ENCODE measurements at regions not wholly inside any gene's neighbourhood (a gene's known extent, or its start where the extent isn't known, plus 50 kb on each side); places are given as distances from the start of the nearest gene placed in this dataset.
"Not testable (repeated sequence)": the region's sequence is repeated elsewhere in the genome, so short reads cannot be mapped to it uniquely, and the experiment has no call there.

DNA sequence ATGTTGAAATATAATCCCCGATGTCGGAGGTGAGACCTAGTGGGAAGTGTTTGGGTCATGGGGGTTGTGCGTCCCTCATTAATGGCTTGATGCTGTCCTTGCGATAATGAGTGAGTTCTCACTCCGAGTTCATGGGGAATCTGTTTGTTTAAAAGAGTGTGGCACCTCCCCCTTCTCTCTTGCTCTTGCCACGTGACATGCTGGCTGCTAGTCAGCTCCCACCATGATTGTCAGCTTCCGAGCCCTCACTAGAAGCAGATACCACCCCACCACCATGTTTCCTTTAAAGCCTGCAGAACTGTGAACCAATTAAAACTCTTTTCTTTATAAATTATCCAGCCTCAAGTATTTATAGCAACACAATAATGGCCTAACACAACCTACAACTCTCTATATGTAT is 166.3 kb upstream of the MBNL1 start:
- no peak for DNase-seq

DNA sequence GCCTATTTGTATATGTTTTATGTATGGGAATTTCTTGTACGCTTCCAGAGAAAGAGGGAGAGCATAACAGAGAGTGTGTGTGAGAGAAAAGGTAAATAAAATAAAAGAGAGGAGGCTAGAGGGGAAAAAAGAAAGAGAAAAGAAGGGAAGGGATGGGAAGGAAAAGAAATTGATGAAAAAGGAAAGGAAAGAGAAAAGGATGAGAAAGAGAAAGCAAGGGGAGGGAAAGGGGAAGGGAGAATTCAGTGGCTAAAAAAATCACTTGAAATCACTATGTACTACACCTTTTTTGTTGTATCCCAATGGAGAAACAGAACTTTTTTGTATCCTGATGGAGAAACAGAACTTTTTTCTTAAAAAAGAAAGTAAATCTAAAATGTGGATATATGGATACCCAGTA is 165.5 kb upstream of the MBNL1 start:
- DNase-seq: no peak

DNA sequence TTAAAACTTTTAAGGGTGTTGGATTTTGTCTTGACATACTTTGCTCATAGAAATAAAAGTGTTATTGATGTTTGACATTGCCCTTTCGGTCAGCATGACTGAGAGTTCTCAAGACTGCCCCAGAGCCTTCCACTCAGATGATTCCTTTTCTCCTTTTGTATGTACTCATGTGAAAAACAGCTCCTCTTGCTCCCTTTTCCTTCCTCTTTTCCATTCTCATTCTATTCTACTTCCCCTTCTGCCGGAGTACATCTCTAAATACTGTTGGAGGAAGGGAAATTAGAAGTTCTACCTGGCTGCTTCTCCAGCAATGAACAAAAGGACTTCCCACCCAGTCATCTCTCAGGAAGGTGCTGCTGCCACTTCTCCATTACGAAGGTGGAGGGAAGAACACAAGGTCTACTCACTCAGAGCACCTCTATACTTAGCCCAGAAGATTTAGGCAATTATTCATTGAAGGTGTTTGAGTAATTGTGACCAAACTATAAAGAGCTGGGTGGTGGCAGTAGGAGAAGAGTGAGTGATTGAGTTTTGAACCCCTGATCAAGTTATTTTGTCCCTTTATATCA is 163.8 kb upstream of the MBNL1 start:
- no peak for DNase-seq

DNA sequence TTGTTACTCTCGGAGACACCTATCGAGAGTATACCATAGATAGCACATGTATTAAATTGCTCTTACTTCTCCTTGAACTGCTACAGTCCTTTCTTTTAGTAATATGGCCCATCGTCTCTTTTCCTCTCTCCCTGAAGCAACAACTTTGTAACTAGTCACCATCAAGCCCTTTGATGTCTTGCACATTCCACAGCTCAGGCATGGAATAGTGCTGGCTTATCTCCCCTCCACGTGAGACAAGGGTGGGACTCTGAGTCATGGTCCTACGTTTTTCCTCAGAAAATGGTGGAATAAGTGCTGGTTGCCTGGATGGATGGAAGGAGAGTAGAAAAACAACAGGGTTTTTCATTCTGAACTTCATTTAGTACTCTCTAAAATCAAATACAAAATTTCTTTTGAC is 163.3 kb upstream of the MBNL1 start:
- no peak for DNase-seq

DNA sequence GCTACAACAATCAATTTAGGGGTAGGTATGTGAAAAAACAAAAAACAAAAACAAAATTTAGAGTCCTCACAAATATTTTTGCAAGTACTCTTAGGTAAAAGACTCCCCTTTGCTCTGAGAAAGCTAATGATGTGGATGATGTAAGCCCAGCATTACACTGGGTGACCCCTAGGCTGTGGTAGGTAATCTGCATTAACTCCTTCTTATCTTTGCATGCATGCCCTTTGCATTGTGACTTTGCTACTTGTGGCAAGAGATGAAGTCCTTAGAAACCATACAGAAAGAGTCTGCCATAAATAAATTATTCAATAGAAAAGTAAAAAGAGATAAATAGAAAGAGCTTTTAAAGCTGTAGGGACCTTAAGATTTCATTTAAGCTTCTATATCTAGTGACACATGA is 159.7 kb upstream of the MBNL1 start:
- DNase-seq: no peak

DNA sequence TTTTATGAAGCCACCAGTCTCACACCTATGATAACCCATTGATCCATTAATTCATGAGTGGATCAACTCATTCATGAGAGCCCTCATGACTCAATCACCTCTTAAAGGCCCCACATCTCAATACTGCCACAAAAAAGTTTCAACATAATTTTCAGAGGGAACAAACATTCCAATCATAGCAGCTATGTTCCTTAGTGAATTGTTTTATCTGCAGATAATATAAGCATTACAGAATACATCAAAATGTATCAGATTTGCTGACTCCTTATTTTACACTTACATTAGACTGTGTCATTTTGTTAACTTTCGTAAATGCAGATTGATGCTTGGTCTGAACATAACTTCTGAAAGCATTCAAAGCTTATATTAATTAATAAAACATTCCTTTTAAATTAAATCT is 155.3 kb upstream of the MBNL1 start:
- no peak for DNase-seq

DNA sequence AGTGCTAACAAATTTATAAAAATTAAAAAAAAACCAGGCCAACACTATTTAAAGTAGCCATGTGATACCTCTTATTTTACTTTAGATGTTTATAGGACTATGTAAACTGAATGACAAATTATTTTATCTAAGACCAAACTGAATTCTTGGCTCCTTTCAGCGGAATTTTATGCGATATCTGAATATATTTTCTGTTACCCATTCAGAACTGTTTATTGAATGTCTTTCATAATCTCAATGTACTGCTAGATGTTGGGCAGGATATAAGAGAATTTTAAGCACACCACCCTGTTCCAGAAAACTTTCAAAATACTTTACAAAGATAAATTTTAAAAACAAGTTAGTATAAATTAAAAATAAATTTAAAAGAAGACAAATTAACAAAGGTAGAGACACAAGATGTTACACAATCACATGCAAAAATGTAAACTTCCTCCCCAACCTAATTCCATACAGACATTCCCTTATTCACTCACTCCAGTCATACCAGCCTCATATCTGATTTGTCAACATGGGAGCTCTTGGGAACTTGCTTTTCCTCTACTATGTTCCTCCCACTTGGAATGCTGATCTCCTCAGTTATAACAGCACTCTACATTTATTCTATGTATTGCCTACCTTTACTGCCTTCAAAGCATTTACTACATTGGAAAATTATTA is 154.6 kb upstream of the MBNL1 start:
- no peak for DNase-seq

DNA sequence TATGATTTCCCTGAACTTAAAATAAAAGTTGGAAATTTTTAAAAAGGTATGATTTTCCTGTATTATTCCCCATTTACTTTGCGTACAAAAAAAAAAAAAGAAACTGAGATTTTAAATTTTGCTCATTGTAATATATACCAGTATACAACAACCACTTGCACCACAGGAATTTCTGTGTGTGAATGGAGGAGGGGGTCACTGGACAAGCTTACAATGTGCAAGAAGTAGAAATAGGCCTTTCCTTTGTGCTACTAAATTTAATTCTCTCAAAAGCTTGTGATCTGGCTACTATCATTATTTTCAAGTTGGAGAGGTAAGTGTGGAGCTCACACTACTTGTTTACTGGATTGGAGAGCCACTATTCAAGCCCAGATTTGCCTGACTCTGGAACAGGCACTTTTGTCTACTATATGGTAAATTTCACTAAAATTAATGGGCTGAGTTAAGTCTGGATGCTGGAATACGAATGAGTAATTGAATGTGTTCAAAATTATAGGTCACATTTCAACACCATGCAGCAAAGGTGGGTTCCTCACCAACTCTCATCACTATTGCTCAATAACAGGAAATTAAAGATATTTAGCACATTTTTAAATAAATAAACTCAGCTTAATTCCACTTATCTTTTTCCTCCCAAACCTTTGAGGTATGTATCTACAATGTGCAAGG is 148.0 kb upstream of the MBNL1 start:
- DNase-seq: no peak

DNA sequence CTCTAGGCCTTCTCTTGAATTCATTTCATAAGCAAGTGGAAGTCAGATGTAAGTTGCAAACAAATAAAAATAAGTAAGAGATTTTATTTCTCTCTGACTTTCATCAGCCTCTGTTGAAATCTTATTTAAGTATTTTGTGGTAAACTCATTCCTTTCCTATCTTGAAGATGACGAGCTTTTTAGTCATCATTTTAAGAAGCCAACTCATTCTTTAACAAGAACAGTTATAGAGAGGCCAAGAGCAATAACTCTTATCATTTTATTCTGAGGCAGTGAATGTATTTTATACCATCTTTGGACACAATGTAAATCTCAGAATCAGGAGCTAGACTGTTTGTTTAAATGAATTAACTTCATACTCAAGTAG is 147.5 kb upstream of the MBNL1 start:
- DNase-seq: no peak

DNA sequence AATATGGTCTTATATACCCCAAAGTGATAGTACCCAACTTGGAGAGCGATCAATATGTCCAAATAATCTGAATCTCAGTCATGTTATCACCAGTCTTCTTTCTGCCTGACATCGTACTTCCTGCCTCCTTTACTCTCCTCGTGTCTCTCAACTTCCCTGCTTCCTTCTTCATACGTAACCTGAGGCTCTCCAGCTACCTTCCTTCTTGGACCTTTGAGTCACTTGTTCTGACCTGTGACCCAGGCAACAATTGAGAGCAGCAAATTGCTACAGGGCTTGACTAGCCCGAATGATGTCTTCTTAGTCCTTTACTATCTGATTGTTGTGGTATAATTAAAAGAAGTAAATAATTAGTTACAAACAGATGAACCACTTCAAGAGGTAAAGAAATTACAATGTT is 145.9 kb upstream of the MBNL1 start:
- no peak for DNase-seq

DNA sequence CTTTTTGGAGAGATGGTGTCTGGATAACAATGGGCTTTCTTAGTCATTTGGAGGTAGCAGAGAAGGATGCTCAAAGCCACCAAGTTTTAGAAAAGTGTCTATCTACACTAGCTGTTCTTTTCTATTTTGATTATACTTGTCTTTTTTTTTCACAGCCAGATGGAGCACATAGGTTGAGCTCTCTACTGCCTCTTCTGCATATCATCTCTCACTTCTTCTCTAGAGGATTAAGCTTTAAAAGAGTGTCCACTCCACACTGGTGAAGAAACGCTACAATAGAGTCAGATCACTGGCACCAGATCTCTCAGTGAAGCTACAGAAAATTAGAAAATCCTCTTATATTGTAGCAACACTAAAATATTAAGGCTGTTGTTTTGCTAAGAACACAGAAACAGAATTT is 145.3 kb upstream of the MBNL1 start:
- DNase-seq: no peak

DNA sequence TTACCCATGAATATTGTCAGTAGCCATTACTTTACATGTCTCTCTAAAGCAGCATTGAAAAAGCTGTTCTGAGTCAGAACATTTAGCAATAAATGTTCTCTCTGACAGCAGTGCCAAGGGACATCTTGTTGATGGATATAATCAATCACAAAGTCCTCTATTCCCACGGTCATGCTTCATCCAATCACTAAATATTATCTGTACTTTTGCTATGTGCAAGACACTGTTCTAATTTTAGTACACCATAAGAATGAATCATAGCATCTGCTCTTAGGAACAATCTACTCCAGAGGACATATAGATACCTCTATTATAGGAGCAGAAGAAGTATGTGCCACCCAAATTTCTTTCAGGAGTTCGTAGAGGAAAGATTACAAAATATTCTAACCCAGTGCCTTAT is 142.5 kb upstream of the MBNL1 start:
- DNase-seq: no peak

DNA sequence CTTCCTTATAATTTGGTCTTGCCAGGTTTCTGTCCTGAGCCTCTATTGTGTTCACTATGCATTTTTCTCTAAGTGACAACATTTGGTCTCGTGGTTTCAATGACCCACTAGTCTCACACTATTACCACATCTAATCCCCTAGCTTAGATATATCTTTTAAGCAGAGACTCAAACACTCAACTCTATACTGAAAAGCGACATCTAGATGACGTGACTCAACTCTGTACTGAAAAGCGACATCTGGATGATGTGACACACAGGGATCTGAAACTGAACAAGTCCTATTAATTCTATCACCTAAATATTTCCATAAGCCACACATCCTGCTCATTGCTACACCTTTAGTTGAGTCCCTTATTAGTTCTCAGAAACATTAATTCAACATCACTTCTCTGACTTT is 141.7 kb upstream of the MBNL1 start:
- no peak for DNase-seq

DNA sequence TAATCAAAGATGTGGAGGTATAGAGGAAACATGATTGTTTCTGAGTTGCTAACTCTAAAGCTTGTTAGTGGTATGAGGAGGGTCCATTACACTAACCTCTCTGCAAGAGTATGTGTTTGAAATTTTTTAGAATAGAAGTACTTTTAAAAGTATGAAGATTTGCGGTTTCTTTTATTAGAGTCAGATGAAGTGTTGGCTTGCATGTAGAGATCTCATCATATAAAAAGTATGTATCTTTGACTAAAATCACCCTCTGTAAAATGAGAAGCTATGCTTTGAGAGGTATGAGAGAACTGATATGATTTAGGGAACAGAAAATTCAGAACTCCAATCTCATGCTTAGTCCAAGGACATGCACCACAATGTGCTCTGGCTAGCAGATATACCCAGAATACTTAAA is 140.4 kb upstream of the MBNL1 start:
- no peak for DNase-seq

DNA sequence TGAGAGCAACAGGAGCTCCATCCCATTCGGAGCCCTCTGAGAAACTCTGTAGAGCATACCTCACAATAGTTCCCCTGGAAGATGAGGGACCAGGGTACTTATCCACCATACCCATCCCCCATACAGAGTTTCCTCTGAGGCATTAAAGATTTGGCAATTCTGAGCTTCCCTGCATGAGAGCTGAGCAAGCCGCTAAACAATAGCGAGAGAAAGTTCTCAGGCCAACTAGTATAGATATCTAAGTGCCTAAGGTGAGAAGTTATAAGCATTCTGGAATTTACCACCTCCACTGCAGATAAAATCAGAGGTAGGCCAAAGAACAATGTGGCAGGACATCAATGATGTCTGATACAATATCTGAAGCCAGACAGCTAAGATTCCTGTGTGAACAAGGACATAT is 129.1 kb upstream of the MBNL1 start:
- DNase-seq: no peak

DNA sequence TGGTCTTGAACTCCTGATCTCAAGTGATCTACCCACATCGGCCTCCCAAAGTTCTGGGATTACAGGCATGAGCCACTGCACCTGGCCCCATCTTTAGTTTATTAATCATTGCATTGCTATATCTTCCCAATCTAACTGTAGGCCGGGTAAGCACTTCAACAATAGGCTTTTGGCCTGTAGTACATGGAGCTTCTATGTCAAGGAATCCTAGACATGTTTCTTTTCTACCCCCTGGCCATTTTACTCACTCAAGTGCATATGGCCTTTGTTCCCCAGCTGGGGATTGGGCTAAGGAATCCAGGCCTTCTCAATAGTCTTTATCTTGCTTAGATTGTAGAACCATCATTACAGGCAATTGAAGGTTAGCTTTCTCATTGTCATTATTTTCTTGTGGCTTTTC is 122.3 kb upstream of the MBNL1 start:
- no peak for DNase-seq

DNA sequence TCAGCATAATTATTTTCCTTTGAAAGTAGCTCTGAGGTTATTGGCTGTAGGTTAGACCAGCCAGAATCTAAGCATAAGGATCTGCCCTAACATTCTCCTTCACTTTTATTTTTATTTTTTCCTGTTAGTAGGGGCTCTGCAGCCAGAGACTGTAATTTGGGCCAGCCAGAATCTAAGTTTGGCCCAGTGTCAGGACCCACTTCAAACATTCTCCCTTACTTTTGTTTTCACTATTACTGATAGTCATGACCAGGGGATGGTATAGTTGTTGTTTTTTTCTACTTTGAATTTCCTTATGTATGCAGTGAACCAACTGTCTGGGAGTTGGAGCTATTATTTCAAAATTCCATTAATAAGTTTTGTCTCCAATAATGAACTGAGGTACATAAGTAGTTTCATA is 121.0 kb upstream of the MBNL1 start:
- no peak for DNase-seq

DNA sequence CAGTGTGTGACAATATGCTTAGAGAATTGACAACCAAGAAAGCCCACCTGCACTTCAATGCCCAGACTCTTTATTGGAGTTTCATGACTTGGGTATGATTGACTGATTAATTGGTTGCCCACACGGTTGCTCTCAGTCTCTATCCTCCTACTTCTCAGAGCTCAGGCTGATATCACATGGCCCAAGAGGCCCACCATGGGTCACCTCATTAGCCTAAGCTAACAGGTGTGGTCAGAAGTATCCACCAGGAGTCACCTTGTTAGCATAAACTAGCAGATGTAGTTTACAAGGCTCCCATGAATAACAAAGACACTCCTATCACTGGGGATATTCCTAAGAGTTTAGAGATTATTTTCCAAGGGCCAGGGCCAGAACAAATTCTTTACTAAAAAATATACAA is 120.2 kb upstream of the MBNL1 start:
- DNase-seq: no peak

DNA sequence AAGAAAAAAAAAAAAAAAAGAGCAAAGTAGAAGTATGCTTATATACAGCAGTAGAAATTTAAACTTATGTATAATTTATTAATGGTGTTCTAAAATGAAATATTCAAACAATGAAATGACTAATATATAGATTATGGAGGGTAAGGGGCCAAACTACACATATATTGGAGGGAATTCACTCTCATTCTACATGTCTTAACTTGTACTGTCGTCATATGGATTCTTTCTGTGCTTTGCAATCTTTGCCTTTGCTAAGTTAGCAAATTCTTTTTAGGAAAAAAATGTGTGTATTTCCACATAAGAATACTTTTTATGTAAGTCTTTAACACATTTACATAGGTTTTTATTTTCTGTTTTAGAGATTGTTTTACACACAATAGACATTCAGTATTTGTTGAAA is 118.9 kb upstream of the MBNL1 start:
- no peak for DNase-seq

DNA sequence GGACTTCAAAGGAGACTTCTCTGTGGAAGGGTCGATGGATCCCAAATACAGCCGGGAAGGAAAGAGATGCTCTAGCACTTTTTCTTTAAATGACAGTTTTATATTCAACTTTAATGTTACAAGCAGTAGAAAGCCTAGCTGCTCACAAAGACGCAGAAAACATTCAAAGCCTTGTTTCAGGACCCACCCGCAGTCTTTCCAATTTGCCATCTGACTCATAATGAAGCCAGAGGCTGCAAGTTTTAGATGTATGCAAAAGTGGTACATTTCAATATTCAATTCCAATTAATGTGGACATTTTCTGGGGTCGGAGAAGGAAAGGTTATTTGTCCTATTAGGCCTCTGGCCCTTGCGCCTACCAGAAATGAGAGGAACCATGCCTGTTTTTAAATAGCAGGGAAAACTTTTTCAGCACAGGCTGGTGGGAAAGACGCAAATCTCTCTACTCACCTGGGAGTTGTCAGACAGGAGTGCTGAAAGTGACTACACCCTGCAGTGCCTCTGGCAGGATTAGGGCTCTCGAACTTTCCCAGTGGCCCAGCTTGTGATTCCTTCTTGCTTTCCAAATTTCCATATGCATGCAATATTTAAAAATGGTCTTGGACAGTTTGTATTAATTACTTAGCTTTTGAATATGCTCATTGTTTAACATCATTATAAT is 117.4 kb upstream of the MBNL1 start:
- no peak for DNase-seq

DNA sequence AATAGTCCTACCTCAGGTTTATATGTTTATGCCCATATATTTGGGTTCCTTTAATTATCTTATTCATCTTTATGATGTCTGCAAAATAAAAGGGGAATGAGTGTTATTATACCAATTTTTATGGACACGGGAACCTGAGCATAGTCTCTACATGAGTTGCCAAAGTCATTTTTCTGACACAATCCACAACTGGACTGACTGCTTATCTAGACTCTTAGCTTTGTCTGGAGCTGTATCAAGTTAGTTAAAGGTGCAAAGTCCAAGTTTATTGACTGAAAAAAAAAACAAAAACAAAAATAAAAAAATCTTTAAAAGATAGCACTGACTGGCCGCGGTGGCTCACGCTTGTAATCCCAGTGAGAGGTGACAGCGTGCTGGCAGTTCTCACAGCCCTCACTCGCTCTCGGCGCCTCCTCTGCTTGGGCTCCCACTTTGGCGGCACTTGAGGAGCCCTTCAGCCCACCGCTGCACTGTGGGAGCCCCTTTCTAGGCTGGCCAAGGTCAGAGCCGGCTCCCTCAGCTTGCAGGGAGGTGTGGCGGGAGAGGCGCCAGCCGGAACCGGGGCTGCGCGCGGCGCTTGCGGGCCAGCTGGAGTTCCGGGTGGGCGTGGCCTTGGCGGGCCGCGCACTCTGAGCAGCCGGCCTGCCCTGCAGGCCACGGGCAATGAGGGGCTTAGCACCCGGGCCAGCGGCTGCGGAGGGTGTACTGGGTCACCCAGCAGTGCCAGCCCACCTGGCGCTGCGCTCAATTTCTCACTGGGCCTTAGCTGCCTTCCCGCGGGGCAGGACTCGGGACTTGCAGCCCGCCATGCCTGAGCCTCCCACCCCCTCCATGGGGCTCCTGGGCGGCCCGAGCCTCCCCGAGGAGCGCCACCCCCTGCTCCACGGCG is 116.6 kb upstream of the MBNL1 start:
- DNase-seq: not testable (repeated sequence)

DNA sequence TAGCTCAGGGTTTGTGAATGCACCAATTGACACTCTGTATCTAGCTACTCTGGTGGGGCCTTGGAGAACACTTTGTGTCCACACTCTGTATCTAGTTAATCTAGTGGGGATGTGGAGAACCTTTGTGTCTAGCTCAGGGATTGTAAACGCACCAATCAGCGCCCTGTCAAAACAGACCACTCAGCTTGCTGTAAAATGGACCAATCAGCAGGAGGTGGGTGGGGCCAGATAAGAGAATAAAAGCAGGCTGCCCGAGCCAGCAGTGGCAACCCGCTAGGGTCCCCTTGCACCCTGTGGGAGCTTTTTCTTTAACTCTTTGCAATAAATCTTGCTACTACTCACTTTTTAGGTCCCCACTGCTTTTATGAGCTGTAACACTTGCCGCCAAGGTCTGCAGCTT is 115.6 kb upstream of the MBNL1 start:
- DNase-seq: not testable (repeated sequence)
